Stimulated activated CD8-positive, alpha-beta memory T cell treated with anti-CD3 and anti-CD28 coated beads, Interleukin-7, amount 100 ng/mL, for 48 hours (primary cell): ENCODE measurements at regions not wholly inside any gene's neighbourhood (a gene's known extent, or its start where the extent isn't known, plus 50 kb on each side); places are given as distances from the start of the nearest gene placed in this dataset.

Experiments
- DNase-seq, 2 donors: peaks; one replicate each; pipeline ENCODE4 v3.0.0-alpha.2; 2020; ENCODE audit warnings: low read depth in 1 of 2; ENCODE audit errors: extremely low read depth in 1 of 2

DNA sequence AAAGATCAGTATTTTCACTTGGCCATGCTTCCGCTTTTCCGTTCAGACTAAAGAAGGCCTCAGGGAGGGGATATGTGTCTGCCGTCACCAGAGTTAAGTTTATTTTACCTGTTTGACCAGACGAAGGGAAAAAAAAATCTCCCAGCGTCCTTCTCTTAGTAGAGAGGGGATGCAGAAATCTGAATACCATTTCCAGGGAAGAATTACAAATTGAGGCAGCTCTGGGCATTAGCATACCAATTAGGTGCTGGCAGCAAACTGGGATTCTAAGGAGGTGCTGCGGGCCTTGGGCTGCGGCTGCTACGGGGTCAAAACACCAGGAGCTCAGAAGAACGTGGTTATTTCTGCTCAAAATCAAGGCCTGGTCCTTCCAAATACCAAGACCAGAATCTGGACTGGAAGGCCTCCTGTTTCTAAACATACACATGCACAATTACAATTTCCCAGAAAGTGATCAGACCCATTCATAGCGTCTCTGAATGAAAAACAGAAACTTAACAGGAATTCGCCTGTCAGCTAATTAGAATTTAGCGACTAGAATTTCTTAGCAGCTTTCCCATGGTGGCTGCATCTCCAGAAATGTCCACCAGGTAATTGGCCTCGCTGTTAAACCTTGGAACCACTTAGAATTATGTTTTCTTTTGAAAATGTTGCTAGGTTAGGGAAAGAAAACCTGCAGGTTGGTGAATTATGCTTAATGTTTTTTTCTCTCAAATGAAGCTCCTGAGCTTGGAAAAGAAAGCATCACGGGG lies 617.0 kb downstream of the VRK1 start:
- no peak for DNase-seq

DNA sequence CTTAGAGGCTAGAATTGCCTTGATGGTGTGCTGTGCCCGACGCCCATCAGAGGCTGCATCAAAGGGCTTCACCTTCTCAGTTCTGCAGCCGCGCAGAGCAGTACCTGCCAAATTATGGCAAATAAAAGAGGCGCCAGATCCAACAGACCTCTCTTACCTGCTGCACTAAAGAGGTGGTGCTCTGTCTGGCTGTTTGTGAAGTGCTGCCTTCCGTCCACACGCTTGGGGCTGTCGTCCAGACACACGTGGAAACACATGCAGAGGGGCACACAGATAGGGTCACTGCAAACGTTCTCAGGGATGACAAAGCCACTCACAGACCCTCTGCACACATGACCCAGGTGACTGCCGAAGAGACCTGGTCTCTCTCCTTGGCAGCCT lies 617.5 kb downstream of the VRK1 start:
- DNase-seq: no peak

DNA sequence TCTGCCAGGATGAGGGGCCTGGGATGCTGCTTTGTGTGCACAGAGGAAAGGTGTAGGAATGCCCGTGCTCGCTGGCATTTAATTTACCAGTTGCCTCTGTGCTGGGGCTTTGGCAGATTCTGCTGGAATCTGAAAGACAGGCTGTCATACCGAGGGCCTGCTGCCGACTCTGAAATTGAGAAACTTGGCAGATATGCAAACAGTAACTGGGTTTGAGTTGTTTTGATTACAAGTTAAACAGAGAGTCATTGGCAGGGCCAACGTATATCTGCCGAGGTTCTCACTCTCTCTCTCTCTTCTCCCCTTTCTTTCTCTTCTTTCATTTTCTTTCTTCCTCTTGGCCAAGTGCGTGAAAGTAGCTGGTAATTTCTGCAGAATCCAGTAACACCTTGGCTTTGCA lies 618.7 kb downstream of the VRK1 start:
- DNase-seq: no peak

DNA sequence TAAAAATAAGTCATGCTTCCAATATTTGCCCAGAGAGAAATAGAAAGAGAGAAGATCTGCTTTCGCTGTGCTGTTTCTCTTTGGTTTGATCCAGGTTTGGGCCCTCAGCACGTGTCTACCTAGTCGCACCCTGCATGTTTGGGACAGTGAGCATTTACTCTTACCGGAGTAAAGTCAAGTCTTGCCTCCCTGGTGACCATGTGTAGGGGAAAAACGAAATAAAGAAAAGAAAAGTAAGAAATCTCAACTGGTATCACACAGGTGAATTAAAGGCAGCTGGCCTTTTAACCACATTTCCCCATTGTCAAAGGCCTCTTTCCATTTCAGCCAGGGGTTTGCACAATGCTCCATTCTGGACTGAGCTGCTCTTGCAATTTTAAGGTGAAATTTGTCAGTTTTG lies 619.4 kb downstream of the VRK1 start:
- no peak for DNase-seq

DNA sequence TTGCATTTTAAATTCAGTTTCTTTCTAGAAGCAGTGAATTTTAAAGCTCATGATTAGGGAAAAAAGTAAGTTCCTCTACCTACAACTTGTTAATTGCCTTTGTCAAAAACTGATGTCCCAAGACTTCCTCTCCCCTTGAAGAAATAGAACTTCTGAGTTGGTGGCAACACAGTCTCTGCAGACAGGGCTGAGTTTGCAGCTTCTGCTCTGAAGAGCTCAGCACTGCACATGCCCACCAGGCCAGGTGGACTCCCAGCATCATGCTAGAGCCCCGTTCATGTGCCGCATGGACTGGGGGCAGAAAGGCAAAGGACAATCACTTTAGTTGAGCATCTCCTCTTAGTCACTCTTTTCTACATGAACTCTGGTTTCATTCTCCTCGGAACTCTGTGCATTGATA lies 620.1 kb downstream of the VRK1 start:
- no peak for DNase-seq

DNA sequence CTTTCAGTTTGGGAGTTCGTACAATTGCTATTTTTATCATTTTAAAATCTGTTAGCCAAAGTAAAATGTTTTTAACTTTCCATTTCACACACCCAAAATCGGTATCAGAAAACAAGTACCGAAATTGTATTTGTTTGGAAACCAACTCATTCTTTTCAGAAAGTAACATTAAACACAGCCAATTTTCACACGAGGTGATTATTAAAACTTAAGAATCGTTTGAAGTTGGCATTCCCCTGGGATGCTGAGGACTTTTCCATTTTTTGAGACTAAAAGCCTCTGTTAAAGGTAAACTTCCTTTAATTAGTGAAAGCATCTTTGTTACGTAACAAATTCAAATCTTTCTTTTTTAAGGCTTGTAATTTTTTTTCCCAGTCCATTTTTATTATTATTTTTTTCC lies 623.0 kb downstream of the VRK1 start:
- DNase-seq: no peak

DNA sequence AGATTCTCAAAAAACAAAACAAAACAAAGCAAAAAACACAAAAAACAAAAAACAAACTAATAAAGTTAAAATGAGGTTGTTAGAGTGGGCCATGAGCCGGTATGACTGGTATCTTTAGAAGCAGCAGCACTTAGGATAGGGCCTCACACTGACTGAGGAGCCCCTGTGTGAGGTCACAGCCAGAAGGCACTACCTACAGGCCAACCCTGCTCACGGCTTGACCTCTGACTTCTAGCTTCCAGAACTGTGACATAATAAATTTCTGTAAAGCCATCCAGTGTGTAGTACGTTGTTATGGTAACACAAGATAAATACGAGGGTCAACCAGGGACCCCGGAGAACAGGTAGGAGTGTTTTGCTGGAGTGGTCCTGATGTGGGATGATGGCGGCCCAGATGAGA lies 629.6 kb downstream of the VRK1 start:
- no peak for DNase-seq

DNA sequence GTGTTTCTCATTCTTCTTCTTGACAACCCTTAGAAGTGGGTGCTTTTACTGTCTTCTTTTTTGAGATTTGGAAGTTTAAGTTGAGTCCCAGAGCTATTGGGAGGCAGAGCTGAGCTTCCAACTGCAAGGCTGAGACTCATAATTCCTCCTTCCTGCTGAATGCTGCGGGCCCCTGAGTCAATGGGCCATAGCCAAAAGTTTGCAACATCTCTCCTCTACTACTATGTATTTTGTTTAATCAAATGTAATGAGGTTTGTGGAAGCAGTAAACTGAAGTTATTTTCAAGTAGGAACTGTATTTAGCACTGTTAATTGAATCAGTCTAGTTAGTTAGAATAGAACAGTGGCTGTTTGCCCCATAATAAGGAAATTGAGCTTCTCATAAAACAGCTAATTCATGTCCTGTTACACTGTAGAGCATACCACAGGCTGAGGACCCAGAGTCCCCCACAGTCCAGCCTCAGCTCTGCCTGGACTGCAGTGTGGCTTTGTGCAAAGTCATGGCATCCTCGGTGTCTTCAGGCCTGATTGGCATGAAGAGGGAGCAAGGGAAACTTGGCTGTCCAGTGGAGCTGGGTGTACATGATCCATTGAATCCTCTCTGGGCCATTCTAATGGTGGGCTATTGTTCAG lies 631.7 kb downstream of the VRK1 start:
- no peak for DNase-seq

DNA sequence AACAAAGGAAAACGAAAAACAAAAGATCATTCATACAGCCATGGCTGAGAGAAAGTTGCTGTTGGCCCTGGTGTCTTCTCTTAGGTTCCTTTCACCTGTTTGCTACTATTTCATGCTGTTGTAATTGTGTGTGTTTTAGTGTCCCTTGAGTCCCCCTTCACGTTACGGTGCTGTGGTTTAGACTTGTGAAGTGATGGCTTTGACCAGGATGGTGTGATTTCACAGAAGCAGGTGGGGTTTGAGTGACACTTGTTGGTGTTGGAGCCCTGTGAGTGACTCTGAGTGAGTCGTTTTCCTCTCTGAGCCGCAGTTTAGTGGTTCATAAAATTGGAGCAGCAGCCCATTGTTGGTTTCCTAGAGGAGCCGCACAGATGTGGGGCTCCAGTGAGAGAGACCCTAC lies 635.4 kb downstream of the VRK1 start:
- no peak for DNase-seq

DNA sequence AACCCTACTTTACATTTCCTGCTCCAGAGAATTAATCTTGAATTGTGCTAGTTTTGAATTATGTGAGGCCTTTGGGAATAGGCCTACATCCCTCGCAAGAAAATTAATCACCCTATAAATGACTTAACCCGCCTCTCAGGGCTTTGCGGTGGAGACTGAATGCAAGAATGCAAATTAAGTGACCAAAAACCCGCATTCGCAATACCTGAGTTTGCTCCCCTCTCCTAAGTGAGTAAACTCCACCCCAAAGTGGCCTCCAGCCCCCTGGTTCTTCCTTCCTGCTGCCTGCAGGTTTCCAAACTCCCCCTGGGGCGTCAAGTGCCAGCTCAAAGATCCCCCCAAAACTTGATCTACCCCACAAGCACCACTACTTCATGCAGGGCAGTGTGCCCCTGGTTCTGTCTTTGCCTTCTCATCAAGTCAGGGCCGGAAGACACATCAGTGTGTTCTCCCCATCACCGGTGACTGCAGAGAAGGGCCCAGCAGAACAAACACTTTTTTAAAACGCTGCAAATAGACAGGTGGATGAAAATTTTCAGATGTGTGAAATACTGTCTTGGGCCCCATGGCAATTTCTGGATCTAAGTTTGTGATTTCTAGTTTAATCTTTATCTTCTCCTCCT lies 644.7 kb downstream of the VRK1 start:
- peak in 1 of 2 donors; percentile 12 for DNase-seq

DNA sequence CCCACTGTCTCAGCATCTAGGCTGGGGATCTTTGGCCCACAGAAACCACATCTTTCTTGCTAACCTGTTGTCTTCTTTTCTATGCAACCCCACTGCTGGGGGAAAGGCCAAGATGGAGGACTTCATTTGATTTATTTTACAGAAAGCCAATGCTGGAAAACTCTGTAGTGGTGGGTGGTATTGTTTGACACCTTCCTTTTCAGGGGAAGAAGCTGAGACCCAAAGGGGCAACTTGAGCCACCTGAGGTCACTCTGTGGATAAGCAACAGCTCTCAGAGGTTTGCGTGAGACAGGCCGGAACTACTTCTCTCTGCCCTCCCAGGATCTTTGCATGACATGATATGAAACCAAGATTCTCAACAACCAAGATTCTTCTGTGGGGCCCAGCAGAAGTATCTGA lies 645.2 kb downstream of the VRK1 start:
- peak in 1 of 2 donors; percentile 50 for DNase-seq

DNA sequence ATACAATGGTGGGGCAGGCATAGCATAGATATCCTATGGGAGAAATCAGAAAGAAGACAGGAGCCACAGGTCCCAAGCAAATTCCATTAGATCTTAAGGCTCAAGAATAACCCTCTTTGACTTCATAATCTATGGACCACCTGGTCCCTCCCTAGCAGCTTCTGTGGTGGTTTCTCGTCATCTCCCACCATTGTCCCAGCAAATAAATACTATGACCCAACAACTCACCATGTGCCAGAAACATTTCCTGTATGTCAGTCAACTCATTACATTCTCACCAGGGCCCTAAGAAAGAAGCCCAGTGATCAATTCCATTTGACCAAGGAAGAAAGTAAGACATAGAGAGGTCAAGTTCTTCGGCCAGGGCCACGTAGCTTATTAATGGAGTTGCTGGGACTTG lies 646.2 kb downstream of the VRK1 start:
- DNase-seq: no peak

DNA sequence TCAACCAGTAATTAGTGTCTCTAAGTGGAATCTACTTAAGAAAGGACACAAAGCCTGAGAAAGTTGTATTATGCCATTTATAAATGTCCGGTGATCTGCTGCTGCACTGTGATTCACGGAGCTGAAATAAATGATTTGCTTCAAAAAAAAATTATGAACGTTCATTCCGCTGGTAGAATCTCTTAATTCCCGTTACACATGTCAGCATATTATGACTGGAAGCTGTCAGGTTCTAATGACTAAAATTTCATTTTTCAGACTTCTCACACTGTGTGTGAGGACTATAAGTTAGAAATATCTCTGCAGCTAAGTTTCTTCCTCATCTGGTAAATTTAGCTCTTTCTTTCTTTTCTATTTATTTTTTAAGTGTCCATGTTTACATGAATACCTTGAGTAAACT lies 647.1 kb downstream of the VRK1 start:
- no peak for DNase-seq

DNA sequence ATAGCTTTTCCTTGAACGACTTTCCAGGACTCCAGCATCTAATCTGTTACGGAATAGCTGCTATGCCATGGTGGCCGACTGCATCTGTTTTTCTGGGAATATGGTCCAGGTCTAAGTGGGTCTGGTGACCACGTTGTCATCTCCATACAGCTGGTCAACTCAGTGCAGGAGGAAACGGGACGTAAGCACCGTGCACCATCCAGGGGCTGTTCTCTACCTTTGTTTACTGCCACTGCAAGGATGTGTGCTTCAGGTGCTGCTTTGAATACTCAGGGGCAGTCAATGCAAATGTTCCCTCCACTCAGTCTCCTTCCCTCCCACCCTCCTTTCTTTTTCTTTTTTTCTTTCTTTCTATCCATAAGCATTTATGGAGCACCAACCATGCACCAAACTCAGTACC lies 648.2 kb downstream of the VRK1 start:
- no peak for DNase-seq

DNA sequence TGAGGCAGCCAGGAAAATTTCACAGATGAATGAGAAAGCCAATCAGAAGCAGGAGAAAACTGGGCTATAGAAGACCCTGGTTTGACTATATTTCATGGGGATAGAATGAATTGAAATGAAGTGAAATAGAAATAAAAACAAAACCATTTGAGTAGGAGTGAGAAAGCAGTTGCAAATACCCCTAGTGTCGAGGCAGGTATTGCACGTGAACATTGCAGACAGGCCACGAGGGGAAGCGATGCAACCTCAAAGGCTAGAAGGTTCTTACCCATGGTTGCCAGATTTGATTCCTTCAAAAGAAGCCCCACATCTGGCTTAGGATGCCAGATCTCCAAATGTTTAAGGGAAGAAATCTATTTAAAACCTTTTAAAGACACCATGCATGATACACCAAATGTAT lies 648.9 kb downstream of the VRK1 start:
- DNase-seq: no peak

DNA sequence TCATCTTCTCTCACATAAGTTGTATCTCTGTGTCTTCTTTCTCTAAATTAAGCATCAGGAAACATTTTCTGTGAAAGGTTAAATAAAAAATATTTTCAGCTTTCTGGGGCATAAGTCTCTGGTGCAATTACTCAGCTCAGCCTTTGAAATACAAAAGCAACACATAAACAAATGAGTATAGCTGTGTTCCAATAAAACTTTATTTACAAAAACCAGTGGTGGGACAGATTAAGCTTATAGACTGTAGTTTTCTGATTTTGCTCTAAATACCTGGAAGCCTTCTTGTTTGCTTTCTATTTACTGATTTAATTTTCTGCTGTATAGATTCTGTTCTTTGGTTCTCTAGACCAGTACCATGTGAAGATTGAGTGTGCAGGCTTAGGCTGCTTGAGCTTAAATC lies 655.1 kb downstream of the VRK1 start:
- no peak for DNase-seq

DNA sequence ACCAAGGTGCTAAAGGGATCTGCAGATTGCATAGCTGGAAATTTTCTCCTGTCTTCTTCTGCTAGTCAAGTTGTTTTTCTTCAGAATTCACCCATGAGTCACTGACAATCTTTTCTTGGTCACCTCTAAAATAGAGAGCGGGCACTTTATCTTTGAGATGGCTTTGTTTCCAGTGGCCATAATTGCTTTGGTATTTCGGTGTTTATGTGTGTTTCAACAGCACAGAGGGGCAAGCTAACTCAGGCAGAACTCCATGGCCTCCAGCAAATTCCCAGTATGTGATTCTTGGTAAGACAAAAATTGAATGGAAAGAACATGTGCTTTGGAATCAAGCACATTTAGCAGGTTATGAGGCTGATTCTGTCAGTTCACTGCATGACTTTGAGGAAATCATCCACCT lies 656.8 kb downstream of the VRK1 start:
- DNase-seq: no peak

DNA sequence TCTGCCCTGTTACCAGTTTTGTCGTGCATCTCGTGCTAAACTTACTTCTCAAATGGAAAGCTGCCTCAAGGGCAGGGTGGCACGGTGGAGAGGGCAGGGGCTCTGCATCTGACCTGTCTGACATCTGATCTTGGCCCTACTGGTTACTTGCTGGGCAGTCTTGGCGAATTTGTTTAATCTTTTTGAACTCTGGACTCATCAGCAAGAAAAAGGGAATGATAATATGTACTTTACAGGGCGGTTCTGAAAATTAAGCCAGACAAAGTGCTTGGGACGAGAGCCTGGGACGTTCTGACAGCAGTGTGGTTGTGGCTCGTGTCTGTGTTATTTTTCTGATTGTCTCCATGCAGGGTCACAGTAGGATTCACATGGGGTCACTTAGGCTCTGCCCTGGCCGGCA lies 659.3 kb downstream of the VRK1 start:
- no peak for DNase-seq

DNA sequence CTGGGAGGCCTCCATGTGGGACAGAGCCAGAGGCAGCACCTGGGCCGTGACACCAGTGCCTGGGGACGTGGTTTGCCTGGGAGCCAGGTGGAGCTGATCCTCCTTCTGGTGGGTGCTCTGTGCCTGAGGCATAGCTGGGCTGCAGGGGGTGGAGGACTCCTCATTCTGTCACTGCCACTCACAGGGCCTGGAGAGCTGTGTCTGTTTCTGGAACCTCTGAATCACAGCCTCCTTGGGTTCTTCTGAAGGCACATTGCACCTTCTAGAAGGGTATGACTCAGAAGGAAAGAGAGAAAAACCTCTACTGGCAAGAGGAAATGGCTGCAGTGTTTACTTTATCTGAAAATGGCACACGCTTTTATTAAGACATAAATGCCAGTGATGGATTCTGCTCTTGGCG lies 659.8 kb downstream of the VRK1 start:
- peak; percentile 48 to 77 for DNase-seq

DNA sequence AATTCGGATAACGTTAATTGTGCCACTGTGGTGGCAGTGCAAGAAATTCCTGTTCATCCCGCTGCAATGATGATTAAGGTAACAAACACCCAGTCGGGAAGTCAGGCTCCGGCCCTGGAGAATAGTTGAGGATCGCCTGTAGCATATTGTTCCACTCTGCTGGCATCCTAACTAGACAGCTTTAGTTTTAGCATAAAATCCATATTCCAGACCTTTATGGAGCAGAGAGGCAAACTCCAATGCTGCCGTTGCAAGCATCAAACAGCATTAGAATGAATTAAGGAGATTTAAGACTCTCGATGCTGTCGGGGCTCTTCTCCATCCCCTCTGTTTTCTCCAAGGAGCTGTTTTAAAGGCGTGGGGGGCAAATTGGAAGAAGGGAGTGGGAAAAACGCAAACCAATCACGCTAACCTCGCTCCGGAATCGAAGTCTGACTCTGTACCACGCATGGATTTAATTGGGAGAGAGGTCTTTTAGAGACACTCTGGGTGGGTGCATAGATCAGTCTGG lies 660.4 kb downstream of the VRK1 start:
- no peak for DNase-seq

DNA sequence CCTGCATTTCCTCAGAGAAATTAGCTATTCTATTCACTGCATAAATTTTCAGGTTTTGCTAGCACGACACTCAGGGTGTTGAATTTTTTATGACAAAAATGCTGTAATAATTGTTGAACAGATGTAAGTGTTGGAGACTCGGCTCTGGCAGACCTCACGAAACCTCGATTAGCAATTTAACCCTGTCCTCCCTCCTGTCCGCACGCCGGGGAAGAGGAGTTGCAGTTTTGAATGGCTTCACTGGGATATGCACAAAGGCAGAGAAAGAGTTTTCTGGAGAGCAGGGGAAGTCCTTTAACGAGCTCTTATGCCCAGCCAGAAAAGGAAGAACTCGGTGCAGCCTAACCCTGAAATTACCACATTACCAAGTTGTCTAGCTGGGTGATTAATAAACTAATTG lies 661.1 kb downstream of the VRK1 start:
- no peak for DNase-seq
